Inflammatory macrophage treated with lipopolysaccharide for 1 hour (primary cell): ENCODE measurements at regions not wholly inside any gene's neighbourhood (a gene's known extent, or its start where the extent isn't known, plus 50 kb on each side); places are given as distances from the start of the nearest gene placed in this dataset.

Experiments used
- DNase-seq, 2 donors: peaks; one replicate each; pipeline ENCODE4 v3.0.0-alpha.2; 2020 to 2022

- no peak for DNase-seq
Observed at GRCh38 chr4:79078339-79078738, 139.1 kb upstream of the PAQR3 start.

GRCh38 chr4:79074040-79074439 is 134.8 kb upstream of the PAQR3 start:
- DNase-seq: no peak

GRCh38 chr4:79073471-79073870 is 134.2 kb upstream of the PAQR3 start:
- no peak for DNase-seq

GRCh38 chr4:79065262-79065661 is 126.0 kb upstream of the PAQR3 start:
- no peak for DNase-seq

- DNase-seq: no peak
Observed at GRCh38 chr4:79064806-79065205, 125.6 kb upstream of the PAQR3 start.

GRCh38 chr4:79059631-79060399 is 120.6 kb upstream of the PAQR3 start:
- no peak for DNase-seq

- DNase-seq: no peak
Observed at GRCh38 chr4:79057772-79058171, 118.5 kb upstream of the PAQR3 start.

GRCh38 chr4:79053754-79054153 is 114.5 kb upstream of the PAQR3 start:
- DNase-seq: no peak

GRCh38 chr4:79050541-79050880 is 111.3 kb upstream of the PAQR3 start:
- DNase-seq: no peak

- no peak for DNase-seq
Observed at GRCh38 chr4:79049840-79050540, 110.8 kb upstream of the PAQR3 start.

- DNase-seq: no peak
Observed at GRCh38 chr4:79048878-79049277, 109.6 kb upstream of the PAQR3 start.

GRCh38 chr4:79047316-79047715 is 108.1 kb upstream of the PAQR3 start:
- DNase-seq: no peak

- DNase-seq: no peak
Observed at GRCh38 chr4:79046016-79046592, 106.9 kb upstream of the PAQR3 start.

- DNase-seq: no peak
Observed at GRCh38 chr4:79044141-79044659, 105.0 kb upstream of the PAQR3 start.

GRCh38 chr4:79043138-79043537 is 103.9 kb upstream of the PAQR3 start:
- DNase-seq: no peak

GRCh38 chr4:79042079-79042674 is 102.9 kb upstream of the PAQR3 start:
- peak; percentile 1 to 17 for DNase-seq

- no peak for DNase-seq
Observed at GRCh38 chr4:79034544-79034943, 95.3 kb upstream of the PAQR3 start.

- no peak for DNase-seq
Observed at GRCh38 chr4:79030973-79031372, 91.7 kb upstream of the PAQR3 start.

GRCh38 chr4:79027656-79028055 is 88.4 kb upstream of the PAQR3 start:
- no peak for DNase-seq

- DNase-seq: no peak
Observed at GRCh38 chr4:79025170-79025569, 85.9 kb upstream of the PAQR3 start.

- no peak for DNase-seq
Observed at GRCh38 chr4:79023799-79024770, 84.8 kb upstream of the PAQR3 start.

GRCh38 chr4:79022529-79022928 is 83.3 kb upstream of the PAQR3 start:
- DNase-seq: no peak
